NB4 (cell line): ENCODE measurements at regions not wholly inside any gene's neighbourhood (a gene's known extent, or its start where the extent isn't known, plus 50 kb on each side); places are given as distances from the start of the nearest gene placed in this dataset.

Experiments
- CTCF ChIP-seq: IDR thresholded peaks from one replicate; pipeline ENCODE4 v1.5.1; 2012; ENCODE audit warnings: low read depth, low read length
- MAX ChIP-seq: IDR thresholded peaks from 2 replicates; pipeline ENCODE4 v1.6.1; 2011; ENCODE audit warnings: low read depth, low read length
- POLR2A ChIP-seq: IDR thresholded peaks from 2 replicates; pipeline ENCODE4 v1.6.1; 2011; ENCODE audit warnings: mild to moderate bottlenecking; ENCODE audit not compliant: insufficient read length; ENCODE audit errors: extremely low read depth

- TF ChIP-seq POLR2A (no peak), CTCF (no peak), MAX (no peak)
These were observed 92.5 kb downstream of the SIK1 start for GRCh38 chr21:43334214-43334958.
